DND-41 (cell line): ENCODE measurements at regions not wholly inside any gene's neighbourhood (a gene's known extent, or its start where the extent isn't known, plus 50 kb on each side); places are given as distances from the start of the nearest gene placed in this dataset.

Experiments
- ATAC-seq: fragments of 200-7000 bp; cut with Tn5 transposase; 3 replicates; pipeline ENCODE4 v1.9.1; 2021; ENCODE audit warnings: low read depth; ENCODE audit not compliant: insufficient read depth
- DNase-seq: peaks from one replicate; pipeline ENCODE4 v3.0.0-alpha.2; 2020
- H2AFZ ChIP-seq: 2 replicates; pipeline ENCODE4 v1.6.0; 2012; ENCODE audit warnings: low read depth, low read length
- H3K27ac ChIP-seq: 2 replicates; pipeline ENCODE4 v1.5.1; 2012; ENCODE audit warnings: low read length, inconsistent platforms
- H3K27me3 ChIP-seq: fragments of 200-600 bp; sonication (generic); 2 replicates; pipeline ENCODE4 v1.6.0; 2012; ENCODE audit warnings: low read length, mild to moderate bottlenecking, inconsistent platforms; ENCODE audit not compliant: insufficient read depth, poor library complexity
- H3K36me3 ChIP-seq: 2 replicates; pipeline ENCODE4 v1.5.1; 2012; ENCODE audit warnings: low read length, inconsistent platforms; ENCODE audit not compliant: insufficient read depth
- H3K4me1 ChIP-seq: 2 replicates; pipeline ENCODE4 v1.5.1; 2012; ENCODE audit warnings: mild to moderate bottlenecking, low read length; ENCODE audit not compliant: insufficient read depth
- H3K4me2 ChIP-seq: 2 replicates; pipeline ENCODE4 v1.6.0; 2012; ENCODE audit warnings: mild to moderate bottlenecking, moderate library complexity, low read length, inconsistent platforms; ENCODE audit not compliant: insufficient read depth
- H3K4me3 ChIP-seq, 2 experiments: fragments of 200-600 bp in 1 of 2; shearing (Covaris generic) in 1 of 2; 2 replicates each; pipeline ENCODE4 v1.5.1; 2012 to 2016; ENCODE audit warnings: inconsistent platforms in 2 of 2, low read length in 2 of 2, mild to moderate bottlenecking in 2 of 2, low read depth in 1 of 2, moderate library complexity in 1 of 2
- H3K79me2 ChIP-seq: 2 replicates; pipeline ENCODE4 v1.6.0; 2012; ENCODE audit warnings: low read length, inconsistent platforms; ENCODE audit not compliant: insufficient read depth
- H3K9ac ChIP-seq: 2 replicates; pipeline ENCODE4 v1.6.0; 2012; ENCODE audit warnings: low read depth, mild to moderate bottlenecking, inconsistent platforms, low read length, moderate library complexity
- H3K9me3 ChIP-seq: 2 replicates; pipeline ENCODE4 v1.5.1; 2012; ENCODE audit warnings: low read length, moderate library complexity, mild to moderate bottlenecking, inconsistent platforms; ENCODE audit not compliant: insufficient read depth, severe bottlenecking
- H4K20me1 ChIP-seq: 2 replicates; pipeline ENCODE4 v1.6.0; 2012; ENCODE audit warnings: low read length; ENCODE audit not compliant: insufficient read depth
- EZH2 ChIP-seq: IDR thresholded peaks from 3 replicates; pipeline ENCODE4 v1.6.1; 2012; ENCODE audit warnings: borderline replicate concordance, low read depth, mild to moderate bottlenecking, moderate library complexity, low read length, inconsistent platforms; ENCODE audit not compliant: severe bottlenecking
- TF ChIP-seq, protein P1 (sequence below): IDR thresholded peaks from 2 replicates; pipeline ENCODE4 v1.5.1; 2012; ENCODE audit warnings: borderline replicate concordance, low read length, moderate library complexity, mild to moderate bottlenecking; ENCODE audit not compliant: poor library complexity, severe bottlenecking; ENCODE audit errors: extremely low read depth

DNA sequence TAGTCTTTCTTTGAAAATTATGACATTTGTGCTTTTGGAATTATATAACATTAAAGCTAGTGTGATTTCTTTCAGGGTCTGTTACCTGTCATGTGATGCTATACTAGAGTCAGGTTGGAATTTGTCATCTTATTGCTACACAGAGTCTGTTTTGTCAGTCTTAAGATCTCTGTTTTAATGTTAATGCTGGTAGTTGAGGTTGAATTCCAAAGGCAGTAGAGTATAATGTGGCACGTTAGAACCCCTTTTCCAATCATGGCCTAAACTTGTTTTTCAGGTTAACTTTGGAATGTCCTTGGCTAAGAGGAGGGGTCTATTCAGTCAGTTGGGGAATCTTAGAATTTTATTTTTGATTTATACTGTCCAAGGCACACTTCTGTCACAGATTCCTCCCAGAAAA lies 258.5 kb downstream of the PABPC4L start:
- Histone ChIP-seq H3K9me3 (no peaks in the 10 kb centered on the region), H3K79me2 (no peaks in the 10 kb centered on the region), H3K36me3 (no peaks in the 10 kb centered on the region), H4K20me1 (no peaks in the 10 kb centered on the region), H3K9ac (no peak overlapping the region), H3K27ac (peak overlapping the region; percentile 47), H3K4me2 (no peak overlapping the region), H2AFZ (peak overlapping the region; percentile 18), H3K4me3 (no peak overlapping the region), H3K4me1 (peaks cover 27% of the 10 kb centered on the region), H3K27me3 (no peaks in the 10 kb centered on the region)
- DNase-seq (no peak), ATAC-seq (peak; percentile 38; the same call in 1 of the 3 replicates)
- TF ChIP-seq, protein P1, sequence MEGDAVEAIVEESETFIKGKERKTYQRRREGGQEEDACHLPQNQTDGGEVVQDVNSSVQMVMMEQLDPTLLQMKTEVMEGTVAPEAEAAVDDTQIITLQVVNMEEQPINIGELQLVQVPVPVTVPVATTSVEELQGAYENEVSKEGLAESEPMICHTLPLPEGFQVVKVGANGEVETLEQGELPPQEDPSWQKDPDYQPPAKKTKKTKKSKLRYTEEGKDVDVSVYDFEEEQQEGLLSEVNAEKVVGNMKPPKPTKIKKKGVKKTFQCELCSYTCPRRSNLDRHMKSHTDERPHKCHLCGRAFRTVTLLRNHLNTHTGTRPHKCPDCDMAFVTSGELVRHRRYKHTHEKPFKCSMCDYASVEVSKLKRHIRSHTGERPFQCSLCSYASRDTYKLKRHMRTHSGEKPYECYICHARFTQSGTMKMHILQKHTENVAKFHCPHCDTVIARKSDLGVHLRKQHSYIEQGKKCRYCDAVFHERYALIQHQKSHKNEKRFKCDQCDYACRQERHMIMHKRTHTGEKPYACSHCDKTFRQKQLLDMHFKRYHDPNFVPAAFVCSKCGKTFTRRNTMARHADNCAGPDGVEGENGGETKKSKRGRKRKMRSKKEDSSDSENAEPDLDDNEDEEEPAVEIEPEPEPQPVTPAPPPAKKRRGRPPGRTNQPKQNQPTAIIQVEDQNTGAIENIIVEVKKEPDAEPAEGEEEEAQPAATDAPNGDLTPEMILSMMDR = no peak
- TF ChIP-seq EZH2 = no peak

DNA sequence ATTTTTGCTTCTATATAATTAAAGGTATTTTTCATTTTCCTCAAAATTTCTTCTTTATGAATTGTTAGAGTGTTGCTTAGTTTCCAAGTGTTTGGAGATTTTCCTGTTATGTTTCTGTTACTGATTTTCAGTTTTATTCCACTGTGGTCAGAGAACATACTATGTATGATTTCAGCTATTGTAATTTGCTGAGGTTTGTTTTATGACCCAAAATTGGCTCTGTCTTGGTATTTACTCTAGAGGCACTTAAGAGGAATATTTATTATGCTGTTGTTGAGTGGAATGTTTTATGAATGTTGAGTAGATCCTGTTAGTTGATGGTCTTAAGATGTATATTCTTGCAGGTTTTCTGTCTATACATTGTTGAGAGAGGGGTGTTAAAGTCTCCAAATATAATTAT lies 263.5 kb downstream of the PABPC4L start:
- ATAC-seq (no peak), DNase-seq (no peak)
- no peaks in the 10 kb centered on the region for H3K36me3 ChIP-seq
- no peaks in the 10 kb centered on the region for H3K79me2 ChIP-seq
- no peaks in the 10 kb centered on the region for H3K9me3 ChIP-seq
- H3K4me3 ChIP-seq = no peak overlapping the region
- H2AFZ ChIP-seq = no peak overlapping the region
- TF ChIP-seq EZH2 = no peak
- TF ChIP-seq, protein P1 = no peak
- peaks cover 15% of the 10 kb centered on the region for H3K4me1 ChIP-seq
- H3K9ac ChIP-seq = no peak overlapping the region
- no peaks in the 10 kb centered on the region for H3K27me3 ChIP-seq
- H3K27ac ChIP-seq = no peak overlapping the region
- H4K20me1 ChIP-seq = no peaks in the 10 kb centered on the region
- no peak overlapping the region for H3K4me2 ChIP-seq

DNA sequence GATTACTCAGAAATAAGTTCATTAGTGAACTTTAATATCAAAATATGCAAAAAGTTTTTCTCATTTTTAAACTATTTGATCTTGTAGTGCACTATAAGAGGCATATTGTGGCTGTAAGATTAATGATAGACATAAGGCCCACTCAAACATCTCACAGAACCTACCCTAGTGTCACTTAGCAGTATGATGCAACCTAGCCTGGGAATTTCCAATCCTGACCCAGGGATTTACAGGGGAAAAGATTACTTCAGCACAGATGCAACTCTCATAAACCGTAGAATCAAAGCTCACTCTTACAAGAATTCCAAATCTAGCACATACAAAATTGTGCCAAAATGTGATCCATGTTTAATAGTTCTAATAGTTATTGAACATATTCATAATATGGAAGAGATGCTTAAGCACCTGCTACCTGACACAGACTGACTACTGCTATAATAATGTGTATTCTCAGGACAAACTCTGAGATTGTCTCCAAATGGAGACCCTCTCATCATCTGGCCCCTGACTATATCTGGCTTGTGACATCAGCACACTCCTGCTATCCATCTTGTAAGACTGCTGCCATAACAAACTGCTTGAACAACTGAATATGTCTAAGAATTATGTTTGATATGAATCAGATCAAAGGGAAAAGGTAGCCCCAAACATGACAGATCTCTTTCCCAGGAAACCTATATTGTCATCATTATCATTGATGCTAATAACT lies 271.9 kb downstream of the PABPC4L start:
- H3K4me2 ChIP-seq = no peak overlapping the region
- DNase-seq (no peak), ATAC-seq (no peak)
- H3K36me3 ChIP-seq = no peaks in the 10 kb centered on the region
- H3K79me2 ChIP-seq = no peaks in the 10 kb centered on the region
- H2AFZ ChIP-seq = no peak overlapping the region
- no peaks in the 10 kb centered on the region for H4K20me1 ChIP-seq
- peaks cover 21% of the 10 kb centered on the region for H3K4me1 ChIP-seq
- H3K27me3 ChIP-seq = no peaks in the 10 kb centered on the region
- H3K9ac ChIP-seq = no peak overlapping the region
- TF ChIP-seq EZH2 = no peak
- TF ChIP-seq, protein P1 = no peak
- no peak overlapping the region for H3K4me3 ChIP-seq
- no peak overlapping the region for H3K27ac ChIP-seq
- no peaks in the 10 kb centered on the region for H3K9me3 ChIP-seq
